ENCODE measurements at regions not wholly inside any gene's neighbourhood (a gene's known extent, or its start where the extent isn't known, plus 50 kb on each side); places are given as distances from the start of the nearest gene placed in this dataset.

- no peaks in the 10 kb centered on the region for H3K36me3 ChIP-seq
- no peaks in the 10 kb centered on the region for H3K27me3 ChIP-seq
- H3K4me3 ChIP-seq: no peak overlapping the region
- TF ChIP-seq, protein P1, sequence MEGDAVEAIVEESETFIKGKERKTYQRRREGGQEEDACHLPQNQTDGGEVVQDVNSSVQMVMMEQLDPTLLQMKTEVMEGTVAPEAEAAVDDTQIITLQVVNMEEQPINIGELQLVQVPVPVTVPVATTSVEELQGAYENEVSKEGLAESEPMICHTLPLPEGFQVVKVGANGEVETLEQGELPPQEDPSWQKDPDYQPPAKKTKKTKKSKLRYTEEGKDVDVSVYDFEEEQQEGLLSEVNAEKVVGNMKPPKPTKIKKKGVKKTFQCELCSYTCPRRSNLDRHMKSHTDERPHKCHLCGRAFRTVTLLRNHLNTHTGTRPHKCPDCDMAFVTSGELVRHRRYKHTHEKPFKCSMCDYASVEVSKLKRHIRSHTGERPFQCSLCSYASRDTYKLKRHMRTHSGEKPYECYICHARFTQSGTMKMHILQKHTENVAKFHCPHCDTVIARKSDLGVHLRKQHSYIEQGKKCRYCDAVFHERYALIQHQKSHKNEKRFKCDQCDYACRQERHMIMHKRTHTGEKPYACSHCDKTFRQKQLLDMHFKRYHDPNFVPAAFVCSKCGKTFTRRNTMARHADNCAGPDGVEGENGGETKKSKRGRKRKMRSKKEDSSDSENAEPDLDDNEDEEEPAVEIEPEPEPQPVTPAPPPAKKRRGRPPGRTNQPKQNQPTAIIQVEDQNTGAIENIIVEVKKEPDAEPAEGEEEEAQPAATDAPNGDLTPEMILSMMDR (IDR thresholded peaks at IDR 0.05): no peak
- no peaks in the 10 kb centered on the region for H3K4me1 ChIP-seq
- DNase-seq (no peak), ATAC-seq (no peak)
- H3K27ac ChIP-seq: no peak overlapping the region
- peaks cover 0 to 8% (median 0%) of the 10 kb centered on the region in 11 donors for H3K9me3 ChIP-seq
- intact Hi-C loops (cut with DNase I): no loop called here
Measured at GRCh38 chr2:34306745-34307144, 707.6 kb upstream of the FAM98A start.

- Histone ChIP-seq H3K27me3 (no peaks in the 10 kb centered on the region), H3K27ac (no peak overlapping the region), H3K4me1 (no peaks in the 10 kb centered on the region), H3K4me3 (no peak overlapping the region), H3K9me3 (peaks cover 0 to 8% (median 0%) of the 10 kb centered on the region in 11 donors), H3K36me3 (no peaks in the 10 kb centered on the region)
- DNase-seq: no peak
- TF ChIP-seq, protein P1 (IDR thresholded peaks at IDR 0.05): no peak
- 61 to 75% methylated on average over 3 of the region's 3 CpGs for WGBS, 2 donors
- ATAC-seq: no peak
- intact Hi-C loops (cut with DNase I): no loop called here
Measured at GRCh38 chr2:34305587-34305986, 706.5 kb upstream of the FAM98A start.

GRCh38 chr2:34294961-34295360 lies 695.9 kb upstream of the FAM98A start:
- no peaks in the 10 kb centered on the region for H3K36me3 ChIP-seq
- 84 to 87% methylated on average over 4 of the region's 4 CpGs for WGBS, 2 donors
- DNase-seq (no peak), ATAC-seq (no peak)
- H3K27me3 ChIP-seq: no peaks in the 10 kb centered on the region
- intact Hi-C loops (cut with DNase I): no loop called here
- H3K4me3 ChIP-seq: no peak overlapping the region
- H3K4me1 ChIP-seq: no peaks in the 10 kb centered on the region
- H3K27ac ChIP-seq: no peak overlapping the region
- TF ChIP-seq, protein P1 (IDR thresholded peaks at IDR 0.05): no peak
- no peaks in the 10 kb centered on the region for H3K9me3 ChIP-seq

GRCh38 chr2:34291076-34291475 lies 692.0 kb upstream of the FAM98A start:
- Histone ChIP-seq H3K4me3 (no peak overlapping the region), H3K27me3 (no peaks in the 10 kb centered on the region), H3K9me3 (no peaks in the 10 kb centered on the region), H3K27ac (no peak overlapping the region), H3K4me1 (no peaks in the 10 kb centered on the region), H3K36me3 (no peaks in the 10 kb centered on the region)
- intact Hi-C loops (cut with DNase I): no loop called here
- TF ChIP-seq, protein P1 (IDR thresholded peaks at IDR 0.05): no peak
- ATAC-seq: no peak
- 68 to 81% methylated on average over 1 of the region's 1 CpG for WGBS, 2 donors
- DNase-seq: no peak

- no peak overlapping the region for H3K27ac ChIP-seq
- no peaks in the 10 kb centered on the region for H3K27me3 ChIP-seq
- intact Hi-C loops (cut with DNase I): no loop called here
- ATAC-seq: no peak
- H3K4me3 ChIP-seq: no peak overlapping the region
- no peaks in the 10 kb centered on the region for H3K4me1 ChIP-seq
- no peaks in the 10 kb centered on the region for H3K36me3 ChIP-seq
- DNase-seq: no peak
- TF ChIP-seq, protein P1 (IDR thresholded peaks at IDR 0.05): no peak
- peaks cover 0 to 4% (median 0%) of the 10 kb centered on the region in 11 donors for H3K9me3 ChIP-seq
Measured at GRCh38 chr2:34288016-34288415, 688.9 kb upstream of the FAM98A start.

Measured in heart right ventricle (tissue), 16 donors.